ENCODE measurements at regions not wholly inside any gene's neighbourhood (a gene's known extent, or its start where the extent isn't known, plus 50 kb on each side); places are given as distances from the start of the nearest gene placed in this dataset.

GRCh38 chr5:133705331-133705730 lies 93.0 kb upstream of the FSTL4 start:
- TF ChIP-seq EZH2 (IDR thresholded peaks at IDR 0.05; ENCODE audit: borderline replicate concordance, low read length) (no peak), CTCF (IDR thresholded peaks at IDR 0.05; ENCODE audit: low read length) (no peak)
- Histone ChIP-seq H3K9me2 (ENCODE audit: low read depth, low read length) (no peaks in the 10 kb centered on the region), H3K79me2 (ENCODE audit: insufficient read depth, low read length) (no peaks in the 10 kb centered on the region), H3K4me3 (ENCODE audit: low read depth, low read length, poor library complexity, severe bottlenecking) (no peak overlapping the region), H3K36me3 (ENCODE audit: insufficient read depth, low read length) (no peaks in the 10 kb centered on the region), H3K4me2 (ENCODE audit: low read length) (no peak overlapping the region), H3K4me1 (ENCODE audit: insufficient read depth, low read length, severe bottlenecking) (no peaks in the 10 kb centered on the region), H2AFZ (ENCODE audit: low read length) (no peak overlapping the region), H3K27me3 (ENCODE audit: insufficient read depth, low read length) (no peaks in the 10 kb centered on the region), H3K27ac (ENCODE audit: low read depth, low read length, poor library complexity, severe bottlenecking) (no peak overlapping the region), H3K9ac (ENCODE audit: low read length) (no peak overlapping the region), H3K9me3 (ENCODE audit: low read length) (no peaks in the 10 kb centered on the region), H4K20me1 (ENCODE audit: insufficient read depth, low read length) (no peaks in the 10 kb centered on the region), H3F3A (ENCODE audit: insufficient read depth, low read length) (no peaks in the 10 kb centered on the region)

GRCh38 chr5:133704411-133704810 lies 92.1 kb upstream of the FSTL4 start:
- H3K27ac ChIP-seq (ENCODE audit: low read depth, low read length, poor library complexity, severe bottlenecking): no peak overlapping the region
- no peaks in the 10 kb centered on the region for H3K4me1 ChIP-seq (ENCODE audit: insufficient read depth, low read length, severe bottlenecking)
- H3K9me2 ChIP-seq (ENCODE audit: low read depth, low read length): no peaks in the 10 kb centered on the region
- no peak overlapping the region for H3K4me3 ChIP-seq (ENCODE audit: low read depth, low read length, poor library complexity, severe bottlenecking)
- H3K36me3 ChIP-seq (ENCODE audit: insufficient read depth, low read length): no peaks in the 10 kb centered on the region
- no peaks in the 10 kb centered on the region for H3K9me3 ChIP-seq (ENCODE audit: low read length)
- no peak for TF ChIP-seq EZH2 (IDR thresholded peaks at IDR 0.05; ENCODE audit: borderline replicate concordance, low read length)
- H3F3A ChIP-seq (ENCODE audit: insufficient read depth, low read length): no peaks in the 10 kb centered on the region
- no peak overlapping the region for H3K9ac ChIP-seq (ENCODE audit: low read length)
- H3K27me3 ChIP-seq (ENCODE audit: insufficient read depth, low read length): no peaks in the 10 kb centered on the region
- no peaks in the 10 kb centered on the region for H4K20me1 ChIP-seq (ENCODE audit: insufficient read depth, low read length)
- H3K79me2 ChIP-seq (ENCODE audit: insufficient read depth, low read length): no peaks in the 10 kb centered on the region
- H3K4me2 ChIP-seq (ENCODE audit: low read length): no peak overlapping the region
- no peak overlapping the region for H2AFZ ChIP-seq (ENCODE audit: low read length)

GRCh38 chr5:133703935-133704334 lies 91.6 kb upstream of the FSTL4 start:
- Histone ChIP-seq H3K9ac (ENCODE audit: low read length) (no peak overlapping the region), H3K27me3 (ENCODE audit: insufficient read depth, low read length) (no peaks in the 10 kb centered on the region), H3K4me2 (ENCODE audit: low read length) (no peak overlapping the region), H3K9me3 (ENCODE audit: low read length) (no peaks in the 10 kb centered on the region), H2AFZ (ENCODE audit: low read length) (no peak overlapping the region), H3F3A (ENCODE audit: insufficient read depth, low read length) (no peaks in the 10 kb centered on the region), H4K20me1 (ENCODE audit: insufficient read depth, low read length) (no peaks in the 10 kb centered on the region), H3K36me3 (ENCODE audit: insufficient read depth, low read length) (no peaks in the 10 kb centered on the region), H3K9me2 (ENCODE audit: low read depth, low read length) (no peaks in the 10 kb centered on the region), H3K79me2 (ENCODE audit: insufficient read depth, low read length) (no peaks in the 10 kb centered on the region), H3K4me1 (ENCODE audit: insufficient read depth, low read length, severe bottlenecking) (no peaks in the 10 kb centered on the region), H3K27ac (ENCODE audit: low read depth, low read length, poor library complexity, severe bottlenecking) (no peak overlapping the region), H3K4me3 (ENCODE audit: low read depth, low read length, poor library complexity, severe bottlenecking) (no peak overlapping the region)
- TF ChIP-seq CTCF (IDR thresholded peaks at IDR 0.05; ENCODE audit: low read length) (no peak), EZH2 (IDR thresholded peaks at IDR 0.05; ENCODE audit: borderline replicate concordance, low read length) (no peak)

Data from OCI-LY1 (cell line).